ENCODE measurements at regions not wholly inside any gene's neighbourhood (a gene's known extent, or its start where the extent isn't known, plus 50 kb on each side); places are given as distances from the start of the nearest gene placed in this dataset.

GRCh38 chr2:219995399-219995798, 368.0 kb downstream of the SLC4A3 start:
- DNase-seq (ENCODE audit: low read depth, low spot score), result no peak
- in situ Hi-C loops (cut with HindIII; ENCODE audit: low pct_unique_long_range_greater_than_20kb, low sequenced_read_pairs), result no loop called here

GRCh38 chr2:219995991-219996765, 368.7 kb downstream of the SLC4A3 start:
- DNase-seq (ENCODE audit: low read depth, low spot score), result no peak
- in situ Hi-C loops (cut with HindIII; ENCODE audit: low pct_unique_long_range_greater_than_20kb, low sequenced_read_pairs), result no loop called here

GRCh38 chr2:219997341-219997851, 370.0 kb downstream of the SLC4A3 start:
- in situ Hi-C loops (cut with HindIII; ENCODE audit: low pct_unique_long_range_greater_than_20kb, low sequenced_read_pairs), result no loop called here
- DNase-seq (ENCODE audit: low read depth, low spot score), result peak; percentile 16

- peak; percentile 48 for DNase-seq (ENCODE audit: low read depth, low spot score)
- in situ Hi-C loops (cut with HindIII; ENCODE audit: low pct_unique_long_range_greater_than_20kb, low sequenced_read_pairs), result no loop called here
Measured at GRCh38 chr2:219998107-219998506, 370.7 kb downstream of the SLC4A3 start.

- no peak for DNase-seq (ENCODE audit: low read depth, low spot score)
- in situ Hi-C loops (cut with HindIII; ENCODE audit: low pct_unique_long_range_greater_than_20kb, low sequenced_read_pairs), result no loop called here
Measured at GRCh38 chr2:219998714-219999227, 371.3 kb downstream of the SLC4A3 start.

GRCh38 chr2:220000080-220000479, 372.6 kb downstream of the SLC4A3 start:
- in situ Hi-C loops (cut with HindIII; ENCODE audit: low pct_unique_long_range_greater_than_20kb, low sequenced_read_pairs), result no loop called here

GRCh38 chr2:220000586-220000985, 373.2 kb downstream of the SLC4A3 start:
- DNase-seq (ENCODE audit: low read depth, low spot score), result no peak
- in situ Hi-C loops (cut with HindIII; ENCODE audit: low pct_unique_long_range_greater_than_20kb, low sequenced_read_pairs), result no loop called here

More at GRCh38 chr2:220000080-220000479, 372.6 kb downstream of the SLC4A3 start:
- DNase-seq (ENCODE audit: low read depth, low spot score), result no peak

GRCh38 chr2:220001751-220002150, 374.3 kb downstream of the SLC4A3 start:
- in situ Hi-C loops (cut with HindIII; ENCODE audit: low pct_unique_long_range_greater_than_20kb, low sequenced_read_pairs), result no loop called here
- DNase-seq (ENCODE audit: low read depth, low spot score), result no peak

- in situ Hi-C loops (cut with HindIII; ENCODE audit: low pct_unique_long_range_greater_than_20kb, low sequenced_read_pairs), result no loop called here
- DNase-seq (ENCODE audit: low read depth, low spot score), result no peak
Measured at GRCh38 chr2:220002251-220002650, 374.8 kb downstream of the SLC4A3 start.

GRCh38 chr2:220002699-220003098, 375.3 kb downstream of the SLC4A3 start:
- in situ Hi-C loops (cut with HindIII; ENCODE audit: low pct_unique_long_range_greater_than_20kb, low sequenced_read_pairs), result no loop called here
- no peak for DNase-seq (ENCODE audit: low read depth, low spot score)

- in situ Hi-C loops (cut with HindIII; ENCODE audit: low pct_unique_long_range_greater_than_20kb, low sequenced_read_pairs), result no loop called here
- no peak for DNase-seq (ENCODE audit: low read depth, low spot score)
Measured at GRCh38 chr2:220005362-220005761, 377.9 kb downstream of the SLC4A3 start.

GRCh38 chr2:220006152-220006621, 378.8 kb downstream of the SLC4A3 start:
- DNase-seq (ENCODE audit: low read depth, low spot score), result no peak
- in situ Hi-C loops (cut with HindIII; ENCODE audit: low pct_unique_long_range_greater_than_20kb, low sequenced_read_pairs), result no loop called here

GRCh38 chr2:220011859-220012258, 384.4 kb downstream of the SLC4A3 start:
- in situ Hi-C loops (cut with HindIII; ENCODE audit: low pct_unique_long_range_greater_than_20kb, low sequenced_read_pairs), result no loop called here

GRCh38 chr2:220014961-220015360, 387.5 kb downstream of the SLC4A3 start:
- no peak for DNase-seq (ENCODE audit: low read depth, low spot score)
- in situ Hi-C loops (cut with HindIII; ENCODE audit: low pct_unique_long_range_greater_than_20kb, low sequenced_read_pairs), result no loop called here

More at GRCh38 chr2:220011859-220012258, 384.4 kb downstream of the SLC4A3 start:
- no peak for DNase-seq (ENCODE audit: low read depth, low spot score)

- DNase-seq (ENCODE audit: low read depth, low spot score), result peak; percentile 7
- in situ Hi-C loops (cut with HindIII; ENCODE audit: low pct_unique_long_range_greater_than_20kb, low sequenced_read_pairs), result no loop called here
Measured at GRCh38 chr2:220015576-220015975, 388.1 kb downstream of the SLC4A3 start.

GRCh38 chr2:220025207-220025606, 397.8 kb downstream of the SLC4A3 start:
- DNase-seq (ENCODE audit: low read depth, low spot score), result no peak
- in situ Hi-C loops (cut with HindIII; ENCODE audit: low pct_unique_long_range_greater_than_20kb, low sequenced_read_pairs), result no loop called here

- no peak for DNase-seq (ENCODE audit: low read depth, low spot score)
- in situ Hi-C loops (cut with HindIII; ENCODE audit: low pct_unique_long_range_greater_than_20kb, low sequenced_read_pairs), result no loop called here
Measured at GRCh38 chr2:220029013-220029412, 401.6 kb downstream of the SLC4A3 start.

- no peak for DNase-seq (ENCODE audit: low read depth, low spot score)
- in situ Hi-C loops (cut with HindIII; ENCODE audit: low pct_unique_long_range_greater_than_20kb, low sequenced_read_pairs), result no loop called here
Measured at GRCh38 chr2:220033546-220033945, 406.1 kb downstream of the SLC4A3 start.
